IMR-90 (cell line): ENCODE measurements at regions not wholly inside any gene's neighbourhood (a gene's known extent, or its start where the extent isn't known, plus 50 kb on each side); places are given as distances from the start of the nearest gene placed in this dataset.

ENCODE experiments used
- ATAC-seq: fragments of 200-7000 bp; cut with Tn5 transposase; 2 replicates; pipeline ENCODE4 v1.9.1; 2020; ENCODE audit warnings: low read depth, mild to moderate bottlenecking, moderate library complexity
- BruUV-seq: library from RNA; stranded (reverse); fragments of 400-500 nt; replicated peaks from 2 replicates; lab custom pipeline; 2021; lab: Mats Ljungman, UMichigan
- CTCF ChIA-PET: fragments of 300-600 bp; formaldehyde crosslinking; extraction: SDS; loops from one replicate; lab custom pipeline; 2021; ENCODE audit warnings: antibody characterized with exemption; lab: Yijun Ruan, JAX
- POLR2A ChIA-PET: fragments of 300-600 bp; sonication (Branson Sonifier 250); formaldehyde crosslinking; loops from one replicate; lab custom pipeline; 2022; ENCODE audit warnings: antibody characterized with exemption; ENCODE audit not compliant: unreplicated experiment; lab: Charles Lee
- DNase-seq: peaks from one replicate; pipeline ENCODE4 v3.0.0; 2013
- H2AFZ ChIP-seq: replicated peaks from 2 replicates; pipeline ENCODE3; 2013; ENCODE audit warnings: low read length, mild to moderate bottlenecking; ENCODE audit not compliant: poor library complexity
- H2AK5ac ChIP-seq: 2 replicates; pipeline ENCODE4 v1.6.1; 2013; ENCODE audit warnings: low read depth, low read length, inconsistent platforms
- H2AK9ac ChIP-seq: replicated peaks from 2 replicates; pipeline ENCODE3; 2013; ENCODE audit warnings: mild to moderate bottlenecking, low read depth, low read length, moderate library complexity; ENCODE audit not compliant: poor library complexity
- H2BK120ac ChIP-seq: 2 replicates; pipeline ENCODE4 v1.6.1; 2013; ENCODE audit warnings: low read depth, low read length, inconsistent platforms
- H2BK15ac ChIP-seq: 3 replicates; pipeline ENCODE4 v1.6.1; 2013; ENCODE audit warnings: low read depth, low read length, inconsistent platforms
- H2BK20ac ChIP-seq: 2 replicates; pipeline ENCODE4 v1.6.1; 2013; ENCODE audit warnings: low read depth, mild to moderate bottlenecking, inconsistent platforms, low read length, moderate library complexity
- H2BK5ac ChIP-seq: 2 replicates; pipeline ENCODE4 v1.6.1; 2013; ENCODE audit warnings: mild to moderate bottlenecking, low read depth, low read length, inconsistent platforms; ENCODE audit not compliant: poor library complexity, severe bottlenecking
- H3K14ac ChIP-seq: replicated peaks from 2 replicates; pipeline ENCODE4 v1.6.1; 2013; ENCODE audit warnings: low read depth, low read length, inconsistent platforms
- H3K18ac ChIP-seq: 2 replicates; pipeline ENCODE4 v1.6.1; 2013; ENCODE audit warnings: low read depth, low read length, control low read depth
- H3K23ac ChIP-seq: 2 replicates; pipeline ENCODE4 v1.6.1; 2013; ENCODE audit warnings: low read depth, low read length, inconsistent platforms
- H3K27ac ChIP-seq: 2 replicates; pipeline ENCODE4 v1.5.1; 2013; ENCODE audit warnings: mild to moderate bottlenecking, control low read depth, low read length; ENCODE audit not compliant: insufficient read depth
- H3K27me3 ChIP-seq: 2 replicates; pipeline ENCODE4 v1.6.1; 2013; ENCODE audit warnings: low read length; ENCODE audit not compliant: control insufficient read depth, insufficient read depth
- H3K36me3 ChIP-seq: 2 replicates; pipeline ENCODE4 v1.6.1; 2013; ENCODE audit warnings: low read length, mixed read lengths; ENCODE audit not compliant: control insufficient read depth, insufficient read depth
- H3K4ac ChIP-seq: 2 replicates; pipeline ENCODE4 v1.6.1; 2013; ENCODE audit warnings: low read depth, low read length, inconsistent platforms
- H3K4me1 ChIP-seq: 2 replicates; pipeline ENCODE4 v1.6.1; 2013; ENCODE audit warnings: low read length, mixed read lengths; ENCODE audit not compliant: control insufficient read depth, insufficient read depth
- H3K4me2 ChIP-seq: 2 replicates; pipeline ENCODE4 v1.6.1; 2013; ENCODE audit warnings: low read depth, mild to moderate bottlenecking, control low read depth, low read length, moderate library complexity
- H3K4me3 ChIP-seq: 2 replicates; pipeline ENCODE4 v1.5.1; 2013; ENCODE audit warnings: low read depth, mild to moderate bottlenecking, control low read depth, low read length, moderate library complexity; ENCODE audit not compliant: insufficient read depth
- H3K56ac ChIP-seq: 2 replicates; pipeline ENCODE4 v1.6.1; 2013; ENCODE audit warnings: low read length, inconsistent platforms; ENCODE audit not compliant: insufficient read depth; ENCODE audit errors: extremely low read depth
- H3K79me1 ChIP-seq, 2 experiments: 2 replicates each; pipeline ENCODE4 v1.6.1; 2013; ENCODE audit warnings: low read length in 2 of 2, inconsistent platforms in 1 of 2, low read depth in 1 of 2
- H3K9ac ChIP-seq: 2 replicates; pipeline ENCODE4 v1.6.1; 2013; ENCODE audit warnings: low read depth, low read length, control low read depth
- H3K9me1 ChIP-seq: 2 replicates; pipeline ENCODE4 v1.6.1; 2013; ENCODE audit warnings: low read length, inconsistent platforms; ENCODE audit not compliant: insufficient read depth
- H3K9me3 ChIP-seq: 2 replicates; pipeline ENCODE4 v1.6.1; 2013; ENCODE audit warnings: low read length; ENCODE audit not compliant: control insufficient read depth, insufficient read depth
- H4K20me1 ChIP-seq: 2 replicates; pipeline ENCODE4 v1.6.1; 2013; ENCODE audit warnings: low read length, inconsistent platforms; ENCODE audit not compliant: insufficient read depth
- H4K5ac ChIP-seq: 2 replicates; pipeline ENCODE4 v1.6.1; 2013; ENCODE audit warnings: mild to moderate bottlenecking, low read depth, low read length, control low read depth
- H4K8ac ChIP-seq, 2 experiments: 2 replicates each; pipeline ENCODE4 v1.6.1; 2013; ENCODE audit warnings: low read depth in 2 of 2, low read length in 2 of 2, control low read depth in 1 of 2, inconsistent platforms in 1 of 2
- H4K91ac ChIP-seq: 2 replicates; pipeline ENCODE4 v1.6.1; 2013; ENCODE audit warnings: low read depth, low read length, inconsistent platforms; ENCODE audit not compliant: insufficient read depth
- BHLHE40 ChIP-seq: fragments of 150-350 bp; IDR thresholded peaks from 2 replicates; pipeline ENCODE4 v1.6.1; 2016; ENCODE audit warnings: mild to moderate bottlenecking, low read depth, low read length
- CEBPB ChIP-seq: IDR thresholded peaks from 2 replicates; pipeline ENCODE4 v1.6.1; 2012; ENCODE audit warnings: low read depth, low read length, improper control_type of control experiment
- CHD1 ChIP-seq: IDR thresholded peaks from 2 replicates; pipeline ENCODE4 v1.6.1; 2012; ENCODE audit warnings: low read depth, low read length, improper control_type of control experiment
- FOS ChIP-seq: fragments of 150-350 bp; IDR thresholded peaks from 2 replicates; pipeline ENCODE4 v1.6.1; 2016; ENCODE audit warnings: low read depth, low read length
- MAFK ChIP-seq: IDR thresholded peaks from 2 replicates; pipeline ENCODE4 v1.6.1; 2012; ENCODE audit warnings: low read depth, low read length, improper control_type of control experiment
- MXI1 ChIP-seq: IDR thresholded peaks from 2 replicates; pipeline ENCODE4 v1.6.1; 2012; ENCODE audit warnings: low read depth, mild to moderate bottlenecking, low read length, moderate library complexity, borderline replicate concordance
- NFE2L2 ChIP-seq: fragments of 150-350 bp; IDR thresholded peaks from 2 replicates; pipeline ENCODE4 v1.6.1; 2016; ENCODE audit warnings: low read depth, mild to moderate bottlenecking, low read length
- POLR2A ChIP-seq: IDR thresholded peaks from 2 replicates; pipeline ENCODE4 v1.6.1; 2012; ENCODE audit warnings: mild to moderate bottlenecking, low read depth, low read length
- RAD21 ChIP-seq: IDR thresholded peaks from 2 replicates; pipeline ENCODE4 v1.6.1; 2012; ENCODE audit warnings: low read length, improper control_type of control experiment
- RCOR1 ChIP-seq: IDR thresholded peaks from 2 replicates; pipeline ENCODE4 v1.6.1; 2012; ENCODE audit warnings: mild to moderate bottlenecking, low read length, improper control_type of control experiment; ENCODE audit not compliant: insufficient replicate concordance
- RFX5 ChIP-seq: IDR thresholded peaks from 2 replicates; pipeline ENCODE4 v1.8.0; 2012; ENCODE audit warnings: low read depth, mild to moderate bottlenecking, low read length, moderate library complexity
- SMC3 ChIP-seq: fragments of 150-350 bp; IDR thresholded peaks from 2 replicates; pipeline ENCODE4 v1.6.1; 2016; ENCODE audit warnings: low read depth, mild to moderate bottlenecking, antibody characterized with exemption, low read length, moderate library complexity
- WGBS, 2 experiments: methylation state at CpG; one replicate each; pipeline versions ENCODE4 v1.1.5 to v1.1.7; 2013; ENCODE audit warnings: missing lambda C conversion rate in 2 of 2; ENCODE audit not compliant: insufficient read length in 1 of 2; ENCODE audit errors: extremely low coverage in 2 of 2; 5-methylcytosine and 5-hydroxymethylcytosine counted together
- dilution Hi-C: fragments of 300-500 bp; cut with HindIII; formaldehyde crosslinking; loops from one replicate; pipeline ENCODE4 v1.14.3; 2018; ENCODE audit warnings: low sequenced_read_pairs; ENCODE audit not compliant: unreplicated experiment
- in situ Hi-C: fragments of 300-500 bp; cut with MboI; formaldehyde crosslinking; loops from 3 replicates; pipeline ENCODE4 v1.14.3; 2019; ENCODE audit warnings: low sequenced_read_pairs, inconsistent platforms, mixed read lengths
- intact Hi-C: fragments of 100-400 bp; cut with micrococcal nuclease; formaldehyde crosslinking; loops from 2 replicates; pipeline ENCODE4 v1.10.0; 2022
- TF ChIP-seq, protein P1 (sequence below): fragments of 150-350 bp; IDR thresholded peaks from 2 replicates; pipeline ENCODE4 v1.6.1; 2017; ENCODE audit warnings: mild to moderate bottlenecking, antibody characterized with exemption, low read length, low read depth
- TF ChIP-seq, protein P2 (sequence below): conservative IDR thresholded peaks from 2 replicates; pipeline ENCODE4 v1.5.1; 2012; ENCODE audit warnings: mild to moderate bottlenecking, low read depth, low read length, improper control_type of control experiment
- TF ChIP-seq, protein P3 (sequence below): fragments of 150-350 bp; IDR thresholded peaks from 2 replicates; pipeline ENCODE4 v1.6.1; 2016; ENCODE audit warnings: low read depth, mild to moderate bottlenecking, low read length, moderate library complexity, borderline replicate concordance

DNA sequence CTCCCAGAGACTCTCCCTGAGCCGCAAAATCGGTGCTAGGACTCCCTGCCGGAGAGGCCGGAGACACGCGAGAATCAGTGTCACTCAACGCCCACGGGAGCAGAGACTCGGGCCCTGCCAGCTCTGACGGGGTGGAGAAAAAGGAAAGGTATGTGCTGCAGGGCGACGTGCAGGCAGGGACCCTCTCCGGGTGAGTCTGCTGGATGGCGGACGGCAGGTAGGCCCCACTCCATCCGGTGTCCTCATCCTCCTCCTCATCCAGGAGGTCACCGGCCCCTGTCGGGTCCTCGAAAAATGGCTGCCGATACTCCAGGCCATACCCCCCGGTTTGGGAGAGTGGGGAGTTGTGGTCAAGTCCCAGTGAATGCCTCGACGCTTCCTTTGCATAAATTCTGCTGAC lies 110.7 kb downstream of the PMAIP1 start:
- no peaks in the 10 kb centered on the region for H3K9me3 ChIP-seq
- no peak overlapping the region for H3K27ac ChIP-seq
- H4K20me1 ChIP-seq = no peaks in the 10 kb centered on the region
- H2AK9ac ChIP-seq = no peak overlapping the region
- H3K56ac ChIP-seq = no peak overlapping the region
- H3K14ac ChIP-seq = no peak overlapping the region
- in situ Hi-C loops = no loop called here
- TF ChIP-seq, protein P1, sequence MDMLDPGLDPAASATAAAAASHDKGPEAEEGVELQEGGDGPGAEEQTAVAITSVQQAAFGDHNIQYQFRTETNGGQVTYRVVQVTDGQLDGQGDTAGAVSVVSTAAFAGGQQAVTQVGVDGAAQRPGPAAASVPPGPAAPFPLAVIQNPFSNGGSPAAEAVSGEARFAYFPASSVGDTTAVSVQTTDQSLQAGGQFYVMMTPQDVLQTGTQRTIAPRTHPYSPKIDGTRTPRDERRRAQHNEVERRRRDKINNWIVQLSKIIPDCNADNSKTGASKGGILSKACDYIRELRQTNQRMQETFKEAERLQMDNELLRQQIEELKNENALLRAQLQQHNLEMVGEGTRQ = no peak
- TF ChIP-seq FOS (no peak), MXI1 (no peak), POLR2A (no peak), SMC3 (no peak), NFE2L2 (no peak), CHD1 (no peak), CEBPB (no peak), BHLHE40 (no peak), MAFK (no peak), RCOR1 (no peak), RAD21 (no peak), RFX5 (no peak)
- TF ChIP-seq, protein P2, sequence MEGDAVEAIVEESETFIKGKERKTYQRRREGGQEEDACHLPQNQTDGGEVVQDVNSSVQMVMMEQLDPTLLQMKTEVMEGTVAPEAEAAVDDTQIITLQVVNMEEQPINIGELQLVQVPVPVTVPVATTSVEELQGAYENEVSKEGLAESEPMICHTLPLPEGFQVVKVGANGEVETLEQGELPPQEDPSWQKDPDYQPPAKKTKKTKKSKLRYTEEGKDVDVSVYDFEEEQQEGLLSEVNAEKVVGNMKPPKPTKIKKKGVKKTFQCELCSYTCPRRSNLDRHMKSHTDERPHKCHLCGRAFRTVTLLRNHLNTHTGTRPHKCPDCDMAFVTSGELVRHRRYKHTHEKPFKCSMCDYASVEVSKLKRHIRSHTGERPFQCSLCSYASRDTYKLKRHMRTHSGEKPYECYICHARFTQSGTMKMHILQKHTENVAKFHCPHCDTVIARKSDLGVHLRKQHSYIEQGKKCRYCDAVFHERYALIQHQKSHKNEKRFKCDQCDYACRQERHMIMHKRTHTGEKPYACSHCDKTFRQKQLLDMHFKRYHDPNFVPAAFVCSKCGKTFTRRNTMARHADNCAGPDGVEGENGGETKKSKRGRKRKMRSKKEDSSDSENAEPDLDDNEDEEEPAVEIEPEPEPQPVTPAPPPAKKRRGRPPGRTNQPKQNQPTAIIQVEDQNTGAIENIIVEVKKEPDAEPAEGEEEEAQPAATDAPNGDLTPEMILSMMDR = no peak
- TF ChIP-seq, protein P3, sequence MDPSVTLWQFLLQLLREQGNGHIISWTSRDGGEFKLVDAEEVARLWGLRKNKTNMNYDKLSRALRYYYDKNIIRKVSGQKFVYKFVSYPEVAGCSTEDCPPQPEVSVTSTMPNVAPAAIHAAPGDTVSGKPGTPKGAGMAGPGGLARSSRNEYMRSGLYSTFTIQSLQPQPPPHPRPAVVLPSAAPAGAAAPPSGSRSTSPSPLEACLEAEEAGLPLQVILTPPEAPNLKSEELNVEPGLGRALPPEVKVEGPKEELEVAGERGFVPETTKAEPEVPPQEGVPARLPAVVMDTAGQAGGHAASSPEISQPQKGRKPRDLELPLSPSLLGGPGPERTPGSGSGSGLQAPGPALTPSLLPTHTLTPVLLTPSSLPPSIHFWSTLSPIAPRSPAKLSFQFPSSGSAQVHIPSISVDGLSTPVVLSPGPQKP = no peak
- DNase-seq (no peak), ATAC-seq (no peak)
- H2BK120ac ChIP-seq = no peak overlapping the region
- no TSS peak for BruUV-seq
- no peaks in the 10 kb centered on the region for H3K4me1 ChIP-seq
- CTCF ChIA-PET = no interaction called here
- H3K23ac ChIP-seq = no peak overlapping the region
- no peak overlapping the region for H2AK5ac ChIP-seq
- intact Hi-C loops = loop anchor here (10.0 kb wide), 1 partner anchor 54 kb away; no protein-coding TSS in a partner anchor
- 96% methylated on average over 12 of the region's 23 CpGs; no CpG with 5 or more reads in 1 of the 2 experiments for WGBS, 2 experiments
- H4K5ac ChIP-seq = no peak overlapping the region
- no peak overlapping the region for H2BK15ac ChIP-seq
- H3K4ac ChIP-seq = no peak overlapping the region
- H3K9me1 ChIP-seq = no peaks in the 10 kb centered on the region
- H3K36me3 ChIP-seq = no peaks in the 10 kb centered on the region
- H3K18ac ChIP-seq = no peak overlapping the region
- H3K27me3 ChIP-seq = peaks cover 1% of the 10 kb centered on the region; the same call in 1 of the 2 replicates
- H2BK20ac ChIP-seq = no peak overlapping the region
- H2BK5ac ChIP-seq = no peak overlapping the region
- dilution Hi-C loops = no loop called here
- no peaks in the 10 kb centered on the region for H3K79me1 ChIP-seq
- POLR2A ChIA-PET = no interaction called here
- no peak overlapping the region for H3K4me2 ChIP-seq
- H3K4me3 ChIP-seq = no peak overlapping the region
- no peak overlapping the region for H4K91ac ChIP-seq
- H3K9ac ChIP-seq = no peak overlapping the region
- H4K8ac ChIP-seq = no peak overlapping the region
- H2AFZ ChIP-seq = no peak overlapping the region
